OCI-LY3 (cell line): ENCODE measurements at regions not wholly inside any gene's neighbourhood (a gene's known extent, or its start where the extent isn't known, plus 50 kb on each side); places are given as distances from the start of the nearest gene placed in this dataset.

Source experiments
- H2AFZ ChIP-seq: fragments of 200-600, 300-600 bp; shearing (Covaris generic); 2 replicates; pipeline ENCODE4 v1.6.0; 2014; ENCODE audit warnings: antibody characterized with exemption, low read depth, low read length
- H3K27ac ChIP-seq: fragments of 200-600, 300-600 bp; sonication (generic); 2 replicates; pipeline ENCODE4 v1.5.1; 2014; ENCODE audit warnings: mild to moderate bottlenecking, low read length, moderate library complexity, mixed read lengths
- H3K27me3 ChIP-seq: fragments of 200-600, 300-600 bp; sonication (generic); 2 replicates; pipeline ENCODE4 v1.6.1; 2014; ENCODE audit warnings: low read depth, low read length, mixed read lengths
- H3K36me3 ChIP-seq: fragments of 200-600, 300-600 bp; sonication (generic); replicated peaks from 2 replicates; pipeline ENCODE3; 2014; ENCODE audit warnings: low read depth, low read length, mixed read lengths
- H3K4me1 ChIP-seq: fragments of 300-600, 200-600 bp; sonication (generic); 2 replicates; pipeline ENCODE4 v1.6.1; 2014; ENCODE audit warnings: low read length, mixed read lengths
- H3K4me2 ChIP-seq: fragments of 200-600, 300-600 bp; sonication (generic); 2 replicates; pipeline ENCODE4 v1.6.1; 2014; ENCODE audit warnings: low read length, mixed read lengths
- H3K4me3 ChIP-seq: fragments of 300-600, 200-600 bp; sonication (generic); 2 replicates; pipeline ENCODE4 v1.5.1; 2014; ENCODE audit warnings: antibody characterized with exemption, mild to moderate bottlenecking, low read length, moderate library complexity
- H3K79me2 ChIP-seq: fragments of 300-600, 200-600 bp; shearing (Covaris generic); 2 replicates; pipeline ENCODE4 v1.6.1; 2014; ENCODE audit warnings: mild to moderate bottlenecking, low read length, mixed read lengths
- H3K9ac ChIP-seq: fragments of 300-600, 200-600 bp; shearing (Covaris generic); 2 replicates; pipeline ENCODE4 v1.6.0; 2014; ENCODE audit warnings: mild to moderate bottlenecking, low read length, moderate library complexity
- H3K9me3 ChIP-seq: fragments of 200-600, 300-600 bp; shearing (Covaris generic); 2 replicates; pipeline ENCODE4 v1.6.1; 2014; ENCODE audit warnings: low read length, mixed read lengths; ENCODE audit not compliant: insufficient read depth
- H4K20me1 ChIP-seq: fragments of 200-600, 300-600 bp; sonication (generic); 2 replicates; pipeline ENCODE4 v1.6.1; 2016; ENCODE audit warnings: low read length, mixed read lengths; ENCODE audit not compliant: insufficient read depth
- CTCF ChIP-seq: fragments of 200-600, 300-600 bp; sonication (generic); IDR thresholded peaks from 2 replicates; pipeline ENCODE4 v1.5.1; 2014; ENCODE audit warnings: antibody characterized with exemption, low read length, low read depth
- EZH2phosphoT487 ChIP-seq: fragments of 200-600 bp; shearing (Covaris generic); IDR thresholded peaks from 2 replicates; pipeline ENCODE4 v1.6.1; 2018; ENCODE audit warnings: antibody characterized with exemption, mixed run types, low read depth

- Histone ChIP-seq H3K36me3 (no peaks in the 10 kb centered on the region), H2AFZ (no peak overlapping the region), H3K4me3 (no peak overlapping the region), H3K9ac (no peak overlapping the region), H3K4me1 (peaks cover 72% of the 10 kb centered on the region), H3K9me3 (no peaks in the 10 kb centered on the region), H3K27ac (no peak overlapping the region), H3K4me2 (no peak overlapping the region), H3K27me3 (no peaks in the 10 kb centered on the region), H3K79me2 (no peaks in the 10 kb centered on the region), H4K20me1 (no peaks in the 10 kb centered on the region)
- TF ChIP-seq CTCF (no peak), EZH2phosphoT487 (no peak)
Measured at GRCh38 chr2:8604262-8604661, 77.6 kb upstream of the ID2 start.

- Histone ChIP-seq H3K4me3 (no peak overlapping the region), H3K9me3 (no peaks in the 10 kb centered on the region), H3K9ac (peak overlapping the region; percentile 43; the same call in 1 of the 2 replicates), H3K4me2 (peak overlapping the region; percentile 41), H3K27me3 (no peaks in the 10 kb centered on the region), H3K36me3 (no peaks in the 10 kb centered on the region), H4K20me1 (no peaks in the 10 kb centered on the region), H3K27ac (peak overlapping the region; percentile 71), H3K79me2 (no peaks in the 10 kb centered on the region), H3K4me1 (peaks cover 63% of the 10 kb centered on the region), H2AFZ (peak overlapping the region; percentile 43; the same call in 1 of the 2 replicates)
- TF ChIP-seq CTCF (no peak), EZH2phosphoT487 (no peak)
Measured at GRCh38 chr2:8605351-8606065, 76.3 kb upstream of the ID2 start.

- peak overlapping the region; percentile 43 for H3K9ac ChIP-seq
- peak overlapping the region; percentile 41 for H3K4me2 ChIP-seq
- H3K9me3 ChIP-seq, result no peaks in the 10 kb centered on the region
Measured at GRCh38 chr2:8606226-8606625, 75.6 kb upstream of the ID2 start.

More at GRCh38 chr2:8606226-8606625, 75.6 kb upstream of the ID2 start:
- Histone ChIP-seq H2AFZ (peak overlapping the region; percentile 43), H3K27me3 (no peaks in the 10 kb centered on the region), H3K36me3 (no peaks in the 10 kb centered on the region), H4K20me1 (no peaks in the 10 kb centered on the region), H3K27ac (peak overlapping the region; percentile 71), H3K79me2 (no peaks in the 10 kb centered on the region), H3K4me3 (no peak overlapping the region), H3K4me1 (peaks cover 61% of the 10 kb centered on the region)
- TF ChIP-seq EZH2phosphoT487 (no peak), CTCF (no peak)
